Gastrocnemius medialis (tissue), 4 donors: ENCODE measurements at regions not wholly inside any gene's neighbourhood (a gene's known extent, or its start where the extent isn't known, plus 50 kb on each side); places are given as distances from the start of the nearest gene placed in this dataset.

Experiments used
- CTCF ChIP-seq, 5 experiments: fragments of 450-650 bp in 3 of 5; fragments of 200-600 bp in 2 of 5; sonication (generic) in 2 of 5; IDR thresholded peaks in 4 of 5; conservative IDR thresholded peaks in 1 of 5; 1 replicate in 4 of 5; 2 replicates in 1 of 5; pipeline ENCODE4 v1.5.1; 2016 to 2019; ENCODE audit warnings: antibody characterized with exemption in 5 of 5, mild to moderate bottlenecking in 3 of 5, moderate library complexity in 3 of 5
- POLR2A ChIP-seq, 2 donors: fragments of 450-650 bp; IDR thresholded peaks; one replicate each; pipeline ENCODE4 v1.6.1; 2017; ENCODE audit warnings: antibody characterized with exemption in 2 of 2, mild to moderate bottlenecking in 2 of 2, moderate library complexity in 2 of 2

- no peak for TF ChIP-seq POLR2A (IDR thresholded peaks at IDR 0.05)
- TF ChIP-seq CTCF (IDR thresholded peaks at IDR 0.05 in 4 of 5, conservative IDR thresholded peaks at IDR 0.05 in 1 of 5), result no peak
Observed at GRCh38 chr22:47768027-47768426, 1005.6 kb downstream of the TBC1D22A start.
